PFSK-1 (cell line): ENCODE measurements at regions not wholly inside any gene's neighbourhood (a gene's known extent, or its start where the extent isn't known, plus 50 kb on each side); places are given as distances from the start of the nearest gene placed in this dataset.

ENCODE experiments used
- FOXP2 ChIP-seq: optimal IDR thresholded peaks from 2 replicates; pipeline ENCODE3; 2011; ENCODE audit warnings: borderline replicate concordance, control low read depth, inconsistent platforms; ENCODE audit not compliant: insufficient read depth; ENCODE audit errors: extremely low read length, extremely low read depth
- POLR2AphosphoS5 ChIP-seq: IDR thresholded peaks from 2 replicates; pipeline ENCODE4 v1.6.1; 2012; ENCODE audit warnings: low read depth, mild to moderate bottlenecking, control low read depth, low read length, moderate library complexity
- SIN3A ChIP-seq: IDR thresholded peaks from 2 replicates; pipeline ENCODE4 v1.6.1; 2012; ENCODE audit warnings: mild to moderate bottlenecking, low read length, moderate library complexity, borderline replicate concordance; ENCODE audit not compliant: insufficient read depth
- TAF1 ChIP-seq: IDR thresholded peaks from 2 replicates; pipeline ENCODE4 v1.6.1; 2012; ENCODE audit warnings: low read length, control low read depth, borderline replicate concordance; ENCODE audit not compliant: insufficient read depth
- TF ChIP-seq, protein P1 (sequence below), 2 experiments: IDR thresholded peaks; 2 replicates each; pipeline versions ENCODE4 v1.6.1 to v1.8.0; 2011 to 2012; ENCODE audit warnings: low read depth in 2 of 2, low read length in 2 of 2, control low read depth in 1 of 2, inconsistent platforms in 1 of 2, mild to moderate bottlenecking in 1 of 2, moderate library complexity in 1 of 2; ENCODE audit not compliant: insufficient read depth in 1 of 2

DNA sequence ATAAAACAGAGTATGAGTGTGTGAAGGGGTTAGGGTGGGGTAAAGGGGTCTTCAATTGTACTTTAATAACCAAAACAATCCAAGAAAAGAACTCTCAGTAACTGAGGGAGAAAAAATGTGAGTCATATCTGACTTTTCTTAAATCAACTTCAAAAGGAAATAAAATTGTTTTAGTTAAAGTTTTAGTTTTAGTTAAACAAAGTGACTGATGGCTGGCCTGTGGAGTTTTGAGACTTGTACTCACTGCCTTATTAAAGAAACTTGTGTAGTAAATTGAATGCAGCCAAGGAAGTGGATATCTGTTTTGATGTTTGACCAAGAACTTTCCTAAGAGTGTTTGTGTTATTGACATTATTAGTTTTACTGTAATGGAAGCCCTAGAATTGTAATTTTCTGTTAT lies 2032.6 kb downstream of the MAT2B start:
- no peak for TF ChIP-seq SIN3A
- TF ChIP-seq TAF1: no peak
- TF ChIP-seq FOXP2: no peak
- TF ChIP-seq, protein P1, sequence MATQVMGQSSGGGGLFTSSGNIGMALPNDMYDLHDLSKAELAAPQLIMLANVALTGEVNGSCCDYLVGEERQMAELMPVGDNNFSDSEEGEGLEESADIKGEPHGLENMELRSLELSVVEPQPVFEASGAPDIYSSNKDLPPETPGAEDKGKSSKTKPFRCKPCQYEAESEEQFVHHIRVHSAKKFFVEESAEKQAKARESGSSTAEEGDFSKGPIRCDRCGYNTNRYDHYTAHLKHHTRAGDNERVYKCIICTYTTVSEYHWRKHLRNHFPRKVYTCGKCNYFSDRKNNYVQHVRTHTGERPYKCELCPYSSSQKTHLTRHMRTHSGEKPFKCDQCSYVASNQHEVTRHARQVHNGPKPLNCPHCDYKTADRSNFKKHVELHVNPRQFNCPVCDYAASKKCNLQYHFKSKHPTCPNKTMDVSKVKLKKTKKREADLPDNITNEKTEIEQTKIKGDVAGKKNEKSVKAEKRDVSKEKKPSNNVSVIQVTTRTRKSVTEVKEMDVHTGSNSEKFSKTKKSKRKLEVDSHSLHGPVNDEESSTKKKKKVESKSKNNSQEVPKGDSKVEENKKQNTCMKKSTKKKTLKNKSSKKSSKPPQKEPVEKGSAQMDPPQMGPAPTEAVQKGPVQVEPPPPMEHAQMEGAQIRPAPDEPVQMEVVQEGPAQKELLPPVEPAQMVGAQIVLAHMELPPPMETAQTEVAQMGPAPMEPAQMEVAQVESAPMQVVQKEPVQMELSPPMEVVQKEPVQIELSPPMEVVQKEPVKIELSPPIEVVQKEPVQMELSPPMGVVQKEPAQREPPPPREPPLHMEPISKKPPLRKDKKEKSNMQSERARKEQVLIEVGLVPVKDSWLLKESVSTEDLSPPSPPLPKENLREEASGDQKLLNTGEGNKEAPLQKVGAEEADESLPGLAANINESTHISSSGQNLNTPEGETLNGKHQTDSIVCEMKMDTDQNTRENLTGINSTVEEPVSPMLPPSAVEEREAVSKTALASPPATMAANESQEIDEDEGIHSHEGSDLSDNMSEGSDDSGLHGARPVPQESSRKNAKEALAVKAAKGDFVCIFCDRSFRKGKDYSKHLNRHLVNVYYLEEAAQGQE (IDR thresholded peaks at IDR 0.05; ENCODE audit: insufficient read depth in 1 of 2, low read depth in 2 of 2, low read length in 2 of 2): no peak
- no peak for TF ChIP-seq POLR2AphosphoS5

- TF ChIP-seq TAF1: no peak
- TF ChIP-seq POLR2AphosphoS5: no peak
- no peak for TF ChIP-seq SIN3A
- TF ChIP-seq, protein P1 (IDR thresholded peaks at IDR 0.05; ENCODE audit: insufficient read depth in 1 of 2, low read depth in 2 of 2, low read length in 2 of 2): no peak
These were observed 2054.2 kb downstream of the MAT2B start for GRCh38 chr5:165559645-165560044.

GRCh38 chr5:165560648-165561047 lies 2055.2 kb downstream of the MAT2B start:
- TF ChIP-seq, protein P1 (IDR thresholded peaks at IDR 0.05; ENCODE audit: insufficient read depth in 1 of 2, low read depth in 2 of 2, low read length in 2 of 2): no peak
- TF ChIP-seq POLR2AphosphoS5: no peak
- no peak for TF ChIP-seq TAF1
- no peak for TF ChIP-seq SIN3A
- TF ChIP-seq FOXP2: no peak

DNA sequence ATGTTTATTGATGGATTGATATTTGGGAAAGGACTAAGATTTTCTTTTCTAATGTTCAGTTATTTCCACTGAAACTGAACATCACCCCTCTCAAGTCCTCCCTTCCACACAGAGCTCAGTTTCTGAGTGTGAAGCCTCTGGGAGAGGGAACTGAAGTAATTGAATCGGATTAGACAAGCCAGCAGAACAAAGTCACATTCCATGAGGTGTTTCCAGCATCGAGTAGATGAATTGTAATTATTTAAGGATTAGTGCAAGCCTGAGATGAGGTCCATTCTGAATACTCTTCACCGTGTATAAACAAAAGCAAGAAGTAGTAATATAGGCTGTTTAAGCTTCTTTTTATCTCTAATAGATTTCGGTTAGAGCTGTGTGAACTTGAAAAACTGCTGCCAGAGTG lies 2060.5 kb downstream of the MAT2B start:
- TF ChIP-seq SIN3A: no peak
- TF ChIP-seq POLR2AphosphoS5: no peak
- TF ChIP-seq TAF1: no peak
- TF ChIP-seq FOXP2: no peak
- TF ChIP-seq, protein P1 (IDR thresholded peaks at IDR 0.05; ENCODE audit: insufficient read depth in 1 of 2, low read depth in 2 of 2, low read length in 2 of 2): no peak

GRCh38 chr5:165569551-165569950 lies 2064.1 kb downstream of the MAT2B start:
- TF ChIP-seq POLR2AphosphoS5 (no peak), SIN3A (no peak), TAF1 (no peak), FOXP2 (no peak)
- TF ChIP-seq, protein P1 (IDR thresholded peaks at IDR 0.05; ENCODE audit: insufficient read depth in 1 of 2, low read depth in 2 of 2, low read length in 2 of 2): no peak
